ENCODE measurements at regions not wholly inside any gene's neighbourhood (a gene's known extent, or its start where the extent isn't known, plus 50 kb on each side); places are given as distances from the start of the nearest gene placed in this dataset.

- TF ChIP-seq, protein P1, sequence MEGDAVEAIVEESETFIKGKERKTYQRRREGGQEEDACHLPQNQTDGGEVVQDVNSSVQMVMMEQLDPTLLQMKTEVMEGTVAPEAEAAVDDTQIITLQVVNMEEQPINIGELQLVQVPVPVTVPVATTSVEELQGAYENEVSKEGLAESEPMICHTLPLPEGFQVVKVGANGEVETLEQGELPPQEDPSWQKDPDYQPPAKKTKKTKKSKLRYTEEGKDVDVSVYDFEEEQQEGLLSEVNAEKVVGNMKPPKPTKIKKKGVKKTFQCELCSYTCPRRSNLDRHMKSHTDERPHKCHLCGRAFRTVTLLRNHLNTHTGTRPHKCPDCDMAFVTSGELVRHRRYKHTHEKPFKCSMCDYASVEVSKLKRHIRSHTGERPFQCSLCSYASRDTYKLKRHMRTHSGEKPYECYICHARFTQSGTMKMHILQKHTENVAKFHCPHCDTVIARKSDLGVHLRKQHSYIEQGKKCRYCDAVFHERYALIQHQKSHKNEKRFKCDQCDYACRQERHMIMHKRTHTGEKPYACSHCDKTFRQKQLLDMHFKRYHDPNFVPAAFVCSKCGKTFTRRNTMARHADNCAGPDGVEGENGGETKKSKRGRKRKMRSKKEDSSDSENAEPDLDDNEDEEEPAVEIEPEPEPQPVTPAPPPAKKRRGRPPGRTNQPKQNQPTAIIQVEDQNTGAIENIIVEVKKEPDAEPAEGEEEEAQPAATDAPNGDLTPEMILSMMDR (conservative IDR thresholded peaks at IDR 0.05; ENCODE audit: low read depth, low read length): no peak
- TF ChIP-seq EZH2 (IDR thresholded peaks at IDR 0.05; ENCODE audit: low read length, unreplicated experiment): no peak
- no peak for TF ChIP-seq EZH2phosphoT487 (IDR thresholded peaks at IDR 0.05; ENCODE audit: borderline replicate concordance, low read length)
These were observed 597.4 kb upstream of the CDH5 start for GRCh38 chr16:65769055-65769465.
